Endothelial cell of umbilical vein (primary cell): ENCODE measurements at regions not wholly inside any gene's neighbourhood (a gene's known extent, or its start where the extent isn't known, plus 50 kb on each side); places are given as distances from the start of the nearest gene placed in this dataset.

Experiments used
- BruUV-seq: library from RNA; stranded (reverse); fragments of 400-500 nt; replicated peaks from 2 replicates; lab custom pipeline; 2021; lab: Mats Ljungman, UMichigan
- CTCF ChIA-PET: fragments of 300-600, 350-600 bp; sonication (Branson Sonifier 250); formaldehyde crosslinking; loops from one replicate; lab custom pipeline; 2021; ENCODE audit warnings: antibody characterized with exemption, inconsistent platforms; lab: Charles Lee
- POLR2A ChIA-PET: fragments of 300-600, 350-600 bp; sonication (Branson Sonifier 250); formaldehyde crosslinking; loops from one replicate; lab custom pipeline; 2021; ENCODE audit warnings: antibody characterized with exemption, inconsistent platforms; lab: Charles Lee
- DNase-seq: peaks from one replicate; pipeline ENCODE4 v3.0.0-alpha.2; 2011; ENCODE audit warnings: low read depth, low spot score
- FAIRE-seq: peaks from 2 replicates; lab custom pipeline; 2011; peaks lifted over from hg19 to GRCh38; lab: Jason Lieb, UNC
- H2AFZ ChIP-seq: 2 replicates; pipeline ENCODE4 v1.6.0; 2012; ENCODE audit warnings: low read depth, low read length, control low read depth, inconsistent platforms
- H3K27ac ChIP-seq: 2 replicates; pipeline ENCODE4 v1.5.1; 2011; ENCODE audit warnings: low read depth, mild to moderate bottlenecking, control low read depth, low read length, moderate library complexity; ENCODE audit not compliant: insufficient read depth
- H3K27me3 ChIP-seq, 2 experiments: 2 replicates each; pipeline versions ENCODE4 v1.6.0 to v1.6.1; 2011; ENCODE audit warnings: low read length in 2 of 2, mixed read lengths in 1 of 2; ENCODE audit not compliant: control insufficient read depth in 2 of 2, insufficient read depth in 2 of 2
- H3K36me3 ChIP-seq, 2 experiments: 2 replicates in 1 of 2; 3 replicates in 1 of 2; pipeline ENCODE4 v1.5.1; 2011; ENCODE audit warnings: low read length in 2 of 2, mild to moderate bottlenecking in 1 of 2, moderate library complexity in 1 of 2; ENCODE audit not compliant: control insufficient read depth in 2 of 2, insufficient read depth in 2 of 2; ENCODE audit errors: extremely low read depth in 1 of 2
- H3K4me1 ChIP-seq: 3 replicates; pipeline ENCODE4 v1.5.1; 2011; ENCODE audit warnings: mild to moderate bottlenecking, low read length; ENCODE audit not compliant: control insufficient read depth, insufficient read depth; ENCODE audit errors: extremely low read depth
- H3K4me2 ChIP-seq: 2 replicates; pipeline ENCODE4 v1.6.1; 2011; ENCODE audit warnings: low read length, control low read depth, mixed read lengths; ENCODE audit not compliant: insufficient read depth
- H3K4me3 ChIP-seq, 3 experiments: fragments of 200-600 bp in 1 of 3; sonication (generic), shearing (Covaris generic) in 1 of 3; replicated peaks in 1 of 3; 2 replicates each; pipeline ENCODE4 v1.5.1; 2011 to 2016; ENCODE audit warnings: control low read depth in 3 of 3, low read length in 3 of 3, mild to moderate bottlenecking in 2 of 3, inconsistent platforms in 1 of 3, low read depth in 1 of 3, moderate library complexity in 1 of 3; ENCODE audit not compliant: insufficient read depth in 1 of 3
- H3K79me2 ChIP-seq: 2 replicates; pipeline ENCODE4 v1.6.0; 2012; ENCODE audit warnings: low read length, inconsistent platforms; ENCODE audit not compliant: control insufficient read depth, insufficient read depth
- H3K9ac ChIP-seq: replicated peaks from 2 replicates; pipeline ENCODE3; 2011; ENCODE audit warnings: low read length, control low read depth; ENCODE audit not compliant: insufficient read depth; ENCODE audit errors: extremely low read depth
- H3K9me1 ChIP-seq: replicated peaks from 3 replicates; pipeline ENCODE4 v1.6.0; 2011; ENCODE audit warnings: mild to moderate bottlenecking, low read length; ENCODE audit not compliant: control insufficient read depth, insufficient read depth; ENCODE audit errors: extremely low read depth
- H3K9me3 ChIP-seq: replicated peaks from 2 replicates; pipeline ENCODE4 v1.5.1; 2012; ENCODE audit warnings: low read length, inconsistent platforms; ENCODE audit not compliant: control insufficient read depth, insufficient read depth
- H4K20me1 ChIP-seq: replicated peaks from 2 replicates; pipeline ENCODE3; 2011; ENCODE audit warnings: mild to moderate bottlenecking, low read length; ENCODE audit not compliant: control insufficient read depth, insufficient read depth; ENCODE audit errors: extremely low read depth
- EZH2 ChIP-seq: IDR thresholded peaks from 2 replicates; pipeline ENCODE4 v1.6.1; 2012; ENCODE audit warnings: borderline replicate concordance, low read depth, mild to moderate bottlenecking, moderate library complexity, low read length, inconsistent platforms; ENCODE audit not compliant: severe bottlenecking
- FOS ChIP-seq: IDR thresholded peaks from 2 replicates; pipeline ENCODE4 v1.6.1; 2011; ENCODE audit warnings: mild to moderate bottlenecking, low read length, moderate library complexity, borderline replicate concordance; ENCODE audit not compliant: insufficient read depth
- GATA2 ChIP-seq: IDR thresholded peaks from 2 replicates; pipeline ENCODE4 v1.7.0; 2011; ENCODE audit warnings: low read depth, mild to moderate bottlenecking, moderate library complexity, mixed read lengths, low read length; ENCODE audit not compliant: insufficient read length, insufficient read depth
- JUN ChIP-seq: IDR thresholded peaks from 2 replicates; pipeline ENCODE4 v1.6.1; 2011; ENCODE audit warnings: borderline replicate concordance, low read depth; ENCODE audit not compliant: insufficient read length, insufficient read depth
- MYC ChIP-seq: IDR thresholded peaks from one replicate; pipeline ENCODE4 v1.6.1; 2011; ENCODE audit warnings: mild to moderate bottlenecking, low read depth, low read length
- POLR2A ChIP-seq: IDR thresholded peaks from 2 replicates; pipeline ENCODE4 v1.6.1; 2012; ENCODE audit warnings: low read depth, mild to moderate bottlenecking, control low read depth, low read length
- POLR2AphosphoS5 ChIP-seq: IDR thresholded peaks from 2 replicates; pipeline ENCODE4 v1.6.1; 2012; ENCODE audit warnings: low read depth, mild to moderate bottlenecking, control low read depth, low read length, moderate library complexity; ENCODE audit not compliant: insufficient read depth
- dilution Hi-C: fragments of 300-500 bp; cut with MboI; formaldehyde crosslinking; loops from one replicate; pipeline ENCODE4 v1.15.0; 2019; ENCODE audit warnings: low sequenced_read_pairs; ENCODE audit not compliant: extremely low pct_ligation_motif_present
- intact Hi-C: fragments of 100-400 bp; cut with micrococcal nuclease; formaldehyde crosslinking; loops from one replicate; pipeline ENCODE4 v1.10.0; 2022
- TF ChIP-seq, protein P1 (sequence below), 2 donors: IDR thresholded peaks; 1 replicate in 1 of 2; 2 replicates in 1 of 2; pipeline ENCODE4 v1.5.1; 2011; ENCODE audit warnings: low read length in 2 of 2, mild to moderate bottlenecking in 2 of 2, moderate library complexity in 2 of 2, control low read depth in 1 of 2, inconsistent platforms in 1 of 2, low read depth in 1 of 2; ENCODE audit not compliant: insufficient read depth in 1 of 2; ENCODE audit errors: extremely low read depth in 1 of 2
- TF ChIP-seq, protein P2 (sequence below): IDR thresholded peaks from 2 replicates; pipeline ENCODE4 v1.6.1; 2011; ENCODE audit not compliant: insufficient read depth, insufficient read length

DNA sequence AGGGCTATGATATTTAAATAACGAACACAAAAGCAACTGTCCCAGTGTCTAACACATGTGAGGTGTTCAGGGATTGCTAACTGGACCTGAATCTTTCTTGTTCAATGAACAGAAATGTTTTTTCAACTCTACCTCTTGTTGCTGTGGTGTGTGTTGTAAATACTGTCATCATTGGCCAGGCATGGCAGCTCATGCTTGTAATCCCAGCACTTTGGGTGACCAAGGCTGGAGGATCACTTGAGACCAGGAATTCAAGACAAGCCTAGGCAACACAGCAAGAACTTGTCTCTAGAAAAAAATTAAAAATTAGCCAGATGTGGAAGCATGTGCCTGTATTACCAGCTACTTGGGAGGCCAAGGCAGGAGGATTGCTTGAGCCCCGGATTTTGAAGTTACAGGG is 1250.9 kb downstream of the TYW1 start:
- Histone ChIP-seq H3K4me3 (no peak overlapping the region), H3K9me1 (no peaks in the 10 kb centered on the region), H3K4me1 (no peaks in the 10 kb centered on the region), H3K9ac (no peak overlapping the region), H4K20me1 (no peaks in the 10 kb centered on the region), H3K79me2 (no peaks in the 10 kb centered on the region), H3K27me3 (no peaks in the 10 kb centered on the region), H3K36me3 (no peaks in the 10 kb centered on the region), H3K4me2 (no peak overlapping the region), H2AFZ (no peak overlapping the region), H3K27ac (no peak overlapping the region), H3K9me3 (peaks cover 3% of the 10 kb centered on the region)
- no TSS peak for BruUV-seq
- TF ChIP-seq, protein P1, sequence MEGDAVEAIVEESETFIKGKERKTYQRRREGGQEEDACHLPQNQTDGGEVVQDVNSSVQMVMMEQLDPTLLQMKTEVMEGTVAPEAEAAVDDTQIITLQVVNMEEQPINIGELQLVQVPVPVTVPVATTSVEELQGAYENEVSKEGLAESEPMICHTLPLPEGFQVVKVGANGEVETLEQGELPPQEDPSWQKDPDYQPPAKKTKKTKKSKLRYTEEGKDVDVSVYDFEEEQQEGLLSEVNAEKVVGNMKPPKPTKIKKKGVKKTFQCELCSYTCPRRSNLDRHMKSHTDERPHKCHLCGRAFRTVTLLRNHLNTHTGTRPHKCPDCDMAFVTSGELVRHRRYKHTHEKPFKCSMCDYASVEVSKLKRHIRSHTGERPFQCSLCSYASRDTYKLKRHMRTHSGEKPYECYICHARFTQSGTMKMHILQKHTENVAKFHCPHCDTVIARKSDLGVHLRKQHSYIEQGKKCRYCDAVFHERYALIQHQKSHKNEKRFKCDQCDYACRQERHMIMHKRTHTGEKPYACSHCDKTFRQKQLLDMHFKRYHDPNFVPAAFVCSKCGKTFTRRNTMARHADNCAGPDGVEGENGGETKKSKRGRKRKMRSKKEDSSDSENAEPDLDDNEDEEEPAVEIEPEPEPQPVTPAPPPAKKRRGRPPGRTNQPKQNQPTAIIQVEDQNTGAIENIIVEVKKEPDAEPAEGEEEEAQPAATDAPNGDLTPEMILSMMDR (IDR thresholded peaks at IDR 0.05; ENCODE audit: extremely low read depth in 1 of 2, insufficient read depth in 1 of 2, low read depth in 1 of 2, low read length in 2 of 2): no peak
- TF ChIP-seq, protein P2, sequence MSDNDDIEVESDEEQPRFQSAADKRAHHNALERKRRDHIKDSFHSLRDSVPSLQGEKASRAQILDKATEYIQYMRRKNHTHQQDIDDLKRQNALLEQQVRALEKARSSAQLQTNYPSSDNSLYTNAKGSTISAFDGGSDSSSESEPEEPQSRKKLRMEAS: no peak
- TF ChIP-seq GATA2 (no peak), POLR2A (no peak), JUN (no peak), MYC (no peak), POLR2AphosphoS5 (no peak), FOS (no peak), EZH2 (no peak)
- POLR2A ChIA-PET: no interaction called here
- dilution Hi-C loops (no loop called here), intact Hi-C loops (no loop called here)
- FAIRE-seq (no peak), DNase-seq (no peak)
- CTCF ChIA-PET: no interaction called here
